ENCODE measurements at regions not wholly inside any gene's neighbourhood (a gene's known extent, or its start where the extent isn't known, plus 50 kb on each side); places are given as distances from the start of the nearest gene placed in this dataset.

DNA sequence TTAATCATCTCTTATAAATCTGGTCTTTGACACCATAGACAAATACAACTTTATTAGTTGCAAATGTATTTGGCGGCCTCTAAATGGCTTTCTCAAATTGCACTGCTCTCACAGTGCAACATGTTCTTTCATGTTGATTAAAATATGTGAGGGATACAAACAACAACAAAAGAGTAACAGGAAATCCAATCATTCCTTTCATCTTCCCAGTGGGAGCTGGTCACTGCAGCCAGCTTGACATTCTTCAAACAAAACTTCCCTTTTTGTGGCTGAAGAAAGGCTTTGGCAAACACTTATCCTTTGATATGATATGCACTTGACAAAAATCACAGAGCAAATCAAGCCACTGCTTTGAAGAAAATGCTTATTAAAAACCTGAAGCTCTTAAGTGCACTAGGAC, 973.6 kb downstream of the EPHA3 start:
- no peak for TF ChIP-seq POLR2A (IDR thresholded peaks at IDR 0.05)
- TF ChIP-seq, protein P1, sequence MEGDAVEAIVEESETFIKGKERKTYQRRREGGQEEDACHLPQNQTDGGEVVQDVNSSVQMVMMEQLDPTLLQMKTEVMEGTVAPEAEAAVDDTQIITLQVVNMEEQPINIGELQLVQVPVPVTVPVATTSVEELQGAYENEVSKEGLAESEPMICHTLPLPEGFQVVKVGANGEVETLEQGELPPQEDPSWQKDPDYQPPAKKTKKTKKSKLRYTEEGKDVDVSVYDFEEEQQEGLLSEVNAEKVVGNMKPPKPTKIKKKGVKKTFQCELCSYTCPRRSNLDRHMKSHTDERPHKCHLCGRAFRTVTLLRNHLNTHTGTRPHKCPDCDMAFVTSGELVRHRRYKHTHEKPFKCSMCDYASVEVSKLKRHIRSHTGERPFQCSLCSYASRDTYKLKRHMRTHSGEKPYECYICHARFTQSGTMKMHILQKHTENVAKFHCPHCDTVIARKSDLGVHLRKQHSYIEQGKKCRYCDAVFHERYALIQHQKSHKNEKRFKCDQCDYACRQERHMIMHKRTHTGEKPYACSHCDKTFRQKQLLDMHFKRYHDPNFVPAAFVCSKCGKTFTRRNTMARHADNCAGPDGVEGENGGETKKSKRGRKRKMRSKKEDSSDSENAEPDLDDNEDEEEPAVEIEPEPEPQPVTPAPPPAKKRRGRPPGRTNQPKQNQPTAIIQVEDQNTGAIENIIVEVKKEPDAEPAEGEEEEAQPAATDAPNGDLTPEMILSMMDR (IDR thresholded peaks at IDR 0.05) = no peak

All from Peyer's patch (tissue), 4 donors.